ENCODE measurements at regions not wholly inside any gene's neighbourhood (a gene's known extent, or its start where the extent isn't known, plus 50 kb on each side); places are given as distances from the start of the nearest gene placed in this dataset.

- DNase-seq: no peak
Observed at GRCh38 chr11:70712471-70712870, 314.1 kb downstream of the CTTN start.

- DNase-seq: no peak
Observed at GRCh38 chr11:70713086-70713835, 314.9 kb downstream of the CTTN start.

DNA sequence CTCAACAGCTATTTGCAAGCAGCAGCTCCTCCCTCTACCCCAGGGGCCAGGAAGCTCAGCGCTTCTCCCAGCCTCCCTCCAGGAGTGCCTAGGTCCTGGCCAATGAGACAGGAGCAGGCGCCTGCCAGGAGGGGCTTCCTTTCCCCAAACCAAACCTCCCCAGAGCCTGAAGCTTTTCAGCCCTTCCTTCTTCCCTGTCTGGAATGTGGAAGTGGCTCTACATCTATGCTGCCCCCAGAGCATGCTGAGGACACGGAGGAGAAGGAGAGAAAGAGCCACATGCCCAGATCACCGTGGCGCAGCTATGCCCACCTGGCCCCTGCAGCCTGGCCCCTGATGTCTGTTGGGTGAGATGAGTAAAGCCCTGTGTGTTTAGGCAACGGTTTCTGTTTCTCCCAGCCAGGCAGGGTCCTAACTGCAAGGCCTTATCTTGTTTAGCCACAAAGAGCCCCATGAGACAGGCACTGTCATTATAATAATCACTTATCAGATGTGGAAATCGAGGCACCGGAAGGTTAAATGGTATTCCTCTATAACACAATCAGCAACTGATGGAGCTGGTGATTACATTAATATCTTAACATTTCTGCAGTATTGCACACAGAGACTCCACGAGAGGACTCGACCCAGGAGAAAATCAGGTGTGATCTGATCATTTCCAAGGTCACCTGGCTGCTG, 315.8 kb downstream of the CTTN start:
- DNase-seq: no peak

DNA sequence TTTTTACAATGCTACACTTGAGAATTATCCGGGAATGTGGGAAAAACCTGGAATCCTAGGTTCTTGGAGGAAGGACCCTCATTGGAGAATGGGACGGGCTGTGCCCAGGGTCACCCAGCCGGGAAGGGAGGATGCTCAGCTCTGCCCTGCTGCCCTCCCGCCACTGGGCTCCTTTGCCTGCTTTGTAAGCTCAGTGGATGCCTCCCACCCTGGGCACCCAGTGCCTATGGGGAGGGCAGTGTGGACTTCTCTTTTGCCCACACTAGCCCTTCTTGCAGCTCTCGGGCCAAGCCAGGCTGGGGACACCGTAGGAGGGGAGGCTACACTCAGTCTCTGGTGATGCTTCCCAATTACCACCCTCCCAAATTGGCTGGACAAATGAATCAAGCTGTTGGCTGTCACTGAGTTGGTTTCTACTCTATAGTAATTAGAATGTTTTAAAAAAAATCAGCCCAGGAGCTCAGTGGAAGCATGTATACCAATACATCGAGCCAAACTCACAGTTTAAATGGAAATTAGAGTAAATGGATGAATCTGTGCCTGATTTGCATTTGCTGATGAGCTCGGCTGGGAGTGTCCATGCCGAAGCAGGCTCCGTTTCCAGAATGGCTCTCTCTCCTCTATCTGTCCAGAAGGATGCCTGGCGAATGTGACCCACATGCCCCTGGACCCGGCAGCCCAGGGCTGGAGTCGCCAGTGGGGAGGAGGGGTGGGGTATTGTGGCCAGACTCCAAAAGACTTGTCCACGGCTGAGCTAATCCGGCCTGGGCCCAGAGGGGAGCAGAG, 317.0 kb downstream of the CTTN start:
- no peak for DNase-seq

DNA sequence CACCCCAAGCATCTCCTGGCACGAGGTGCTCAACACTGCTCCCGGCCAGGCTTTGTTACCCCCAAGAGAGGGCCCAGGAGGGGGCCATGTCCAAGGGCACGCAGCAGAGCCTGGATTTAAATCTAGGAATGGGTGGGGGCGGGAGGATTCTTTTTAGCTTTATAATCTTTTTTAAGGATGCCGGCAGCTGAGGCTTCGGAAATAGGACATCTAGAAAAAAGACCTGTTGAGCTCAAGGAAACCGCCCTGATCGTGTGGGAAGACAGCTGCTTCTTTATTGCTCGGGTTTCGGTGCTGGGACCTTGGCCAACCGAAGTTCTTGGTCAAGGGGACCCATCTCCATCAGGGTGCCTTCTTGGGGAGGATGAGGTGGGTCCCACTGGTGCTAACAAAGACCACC, 317.9 kb downstream of the CTTN start:
- DNase-seq: no peak

GRCh38 chr11:70716986-70717775, 318.9 kb downstream of the CTTN start:
- DNase-seq: no peak

- DNase-seq: no peak
Observed at GRCh38 chr11:70717936-70718595, 319.7 kb downstream of the CTTN start.

DNA sequence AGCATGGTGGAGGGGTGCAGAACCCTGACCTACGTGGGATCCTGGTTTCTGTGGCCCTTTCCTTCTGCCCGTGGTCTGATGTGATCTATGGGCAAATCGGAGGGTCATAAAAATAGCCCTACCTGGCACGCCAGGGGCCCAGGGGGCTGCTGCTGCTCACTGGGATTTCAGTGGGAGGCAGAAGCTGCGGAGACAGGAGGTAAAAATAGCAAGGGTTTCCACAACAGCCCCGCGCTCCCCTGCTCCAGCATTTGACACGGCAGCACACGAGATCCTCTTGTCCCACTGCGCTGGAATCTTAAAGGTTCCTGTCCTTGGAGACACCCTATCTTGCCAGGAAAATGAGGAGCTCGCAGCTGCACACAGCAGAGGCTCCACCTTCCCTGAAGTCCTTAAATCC, 321.2 kb downstream of the CTTN start:
- DNase-seq: no peak

DNA sequence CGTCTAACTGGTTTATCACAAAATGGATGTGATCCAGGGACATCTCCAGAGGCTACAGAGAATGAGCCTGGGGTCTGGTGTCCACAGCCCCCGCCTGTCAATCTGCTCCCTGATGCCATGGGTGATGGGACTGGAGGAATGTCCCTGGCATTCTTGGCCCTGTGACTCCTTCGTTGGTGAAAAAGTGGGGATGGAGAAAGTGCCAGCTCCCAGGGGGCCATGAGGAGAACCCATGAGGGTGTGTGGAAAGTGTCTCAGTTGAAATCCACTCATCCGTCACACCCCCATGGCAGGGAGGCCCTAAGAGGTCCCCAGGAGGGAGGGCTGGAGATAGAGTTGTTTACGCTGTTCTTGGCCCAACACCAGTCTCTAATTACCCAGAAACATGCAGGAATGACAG, 322.0 kb downstream of the CTTN start:
- DNase-seq: no peak

- DNase-seq: no peak
Observed at GRCh38 chr11:70721006-70721405, 322.7 kb downstream of the CTTN start.

DNA sequence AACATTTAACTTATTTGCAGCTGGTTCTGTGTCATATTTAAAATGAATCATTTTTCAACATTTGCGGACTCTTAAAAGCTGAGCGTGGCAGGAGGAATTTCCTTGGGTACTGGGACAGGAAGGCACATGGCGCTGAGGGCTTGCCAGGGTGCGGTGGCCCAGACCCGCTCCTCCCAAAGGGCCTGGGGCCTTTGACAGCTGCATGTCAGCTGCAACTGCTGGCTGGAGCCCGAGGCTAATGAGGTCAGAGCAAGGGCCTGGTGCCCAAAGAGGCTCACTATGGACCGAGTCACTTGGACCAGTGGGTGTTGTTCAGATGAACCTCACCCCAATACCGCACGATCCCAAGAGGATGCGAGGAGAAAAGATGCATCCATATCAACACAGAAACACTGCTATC, 326.9 kb downstream of the CTTN start:
- DNase-seq: no peak

- DNase-seq: no peak
Observed at GRCh38 chr11:70725739-70726138, 327.4 kb downstream of the CTTN start.

- no peak for DNase-seq
Observed at GRCh38 chr11:70727021-70727420, 328.7 kb downstream of the CTTN start.

- no peak for DNase-seq
Observed at GRCh38 chr11:70727899-70728620, 329.7 kb downstream of the CTTN start.

DNA sequence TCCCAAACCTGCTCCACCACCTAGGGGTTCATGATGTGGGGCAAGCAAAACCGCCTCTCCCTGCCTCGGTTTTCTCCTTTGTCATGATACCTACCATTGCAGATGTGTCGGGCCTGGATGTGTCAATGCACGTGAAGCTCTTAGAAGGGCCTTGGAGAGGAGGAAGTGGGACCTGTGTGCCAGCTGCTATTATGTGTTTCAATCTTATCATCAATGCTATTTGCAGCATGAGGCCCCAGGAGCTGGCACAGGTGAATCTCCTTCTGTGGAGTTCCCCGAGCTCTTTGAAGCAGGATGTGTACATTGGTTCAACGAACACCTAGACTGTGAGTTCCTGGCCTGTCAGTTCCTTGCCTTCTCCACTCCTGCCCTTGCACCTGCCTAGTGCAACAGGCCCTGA, 331.6 kb downstream of the CTTN start:
- no peak for DNase-seq

DNA sequence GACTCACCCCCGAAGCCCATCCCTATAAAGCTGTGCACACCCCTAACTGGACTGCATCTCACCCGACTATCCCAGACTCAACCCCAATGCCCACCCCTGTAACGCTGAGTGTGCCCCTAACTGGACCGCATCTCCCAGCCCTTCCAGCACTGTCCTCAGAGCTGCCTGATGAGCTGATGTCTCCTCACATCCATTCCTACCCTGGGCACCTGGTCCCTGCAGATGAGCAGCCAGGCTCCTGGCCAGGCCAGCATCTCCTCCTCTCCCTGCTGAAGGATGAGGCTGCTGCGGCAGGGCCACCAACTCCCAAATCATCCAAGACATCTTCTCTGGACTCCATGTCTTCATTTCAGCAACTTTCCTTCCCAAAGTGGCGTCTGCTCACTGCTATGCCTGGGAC, 332.1 kb downstream of the CTTN start:
- DNase-seq: no peak

DNA sequence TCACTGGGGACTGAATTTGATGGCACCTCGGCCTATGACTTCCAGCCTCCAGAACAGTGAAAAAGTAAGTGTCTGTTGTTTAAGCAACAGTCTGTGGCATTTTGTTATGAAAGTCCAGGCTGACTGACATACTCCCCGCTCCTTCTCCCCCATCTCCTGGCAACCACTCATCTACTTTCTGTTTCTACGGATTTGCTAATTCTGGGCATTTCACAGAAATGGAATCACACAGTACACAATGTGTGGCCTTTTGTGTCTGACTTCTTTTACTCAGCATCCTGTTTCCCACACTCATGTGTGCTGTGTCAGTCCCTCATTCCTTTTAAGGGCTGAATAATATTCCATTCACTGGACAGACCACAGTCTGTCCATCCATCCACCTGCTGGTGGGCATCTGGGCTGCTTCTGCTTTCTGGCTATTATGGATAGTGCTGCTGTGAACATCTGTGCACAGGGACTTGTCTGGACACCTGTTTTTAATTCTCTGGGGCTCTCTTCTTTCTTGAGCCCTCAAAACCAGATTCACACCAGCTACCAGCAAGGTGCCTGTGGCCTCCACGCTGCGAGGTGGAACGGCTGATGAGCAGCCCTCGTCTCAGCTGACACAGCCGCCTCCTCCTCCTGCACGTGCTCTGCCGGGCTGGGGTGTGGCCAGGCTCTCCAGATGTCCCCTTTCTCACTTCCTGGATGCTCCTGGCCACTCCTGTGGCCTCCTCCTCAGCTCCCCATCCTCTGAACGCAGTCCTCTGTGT, 333.1 kb downstream of the CTTN start:
- no peak for DNase-seq

DNA sequence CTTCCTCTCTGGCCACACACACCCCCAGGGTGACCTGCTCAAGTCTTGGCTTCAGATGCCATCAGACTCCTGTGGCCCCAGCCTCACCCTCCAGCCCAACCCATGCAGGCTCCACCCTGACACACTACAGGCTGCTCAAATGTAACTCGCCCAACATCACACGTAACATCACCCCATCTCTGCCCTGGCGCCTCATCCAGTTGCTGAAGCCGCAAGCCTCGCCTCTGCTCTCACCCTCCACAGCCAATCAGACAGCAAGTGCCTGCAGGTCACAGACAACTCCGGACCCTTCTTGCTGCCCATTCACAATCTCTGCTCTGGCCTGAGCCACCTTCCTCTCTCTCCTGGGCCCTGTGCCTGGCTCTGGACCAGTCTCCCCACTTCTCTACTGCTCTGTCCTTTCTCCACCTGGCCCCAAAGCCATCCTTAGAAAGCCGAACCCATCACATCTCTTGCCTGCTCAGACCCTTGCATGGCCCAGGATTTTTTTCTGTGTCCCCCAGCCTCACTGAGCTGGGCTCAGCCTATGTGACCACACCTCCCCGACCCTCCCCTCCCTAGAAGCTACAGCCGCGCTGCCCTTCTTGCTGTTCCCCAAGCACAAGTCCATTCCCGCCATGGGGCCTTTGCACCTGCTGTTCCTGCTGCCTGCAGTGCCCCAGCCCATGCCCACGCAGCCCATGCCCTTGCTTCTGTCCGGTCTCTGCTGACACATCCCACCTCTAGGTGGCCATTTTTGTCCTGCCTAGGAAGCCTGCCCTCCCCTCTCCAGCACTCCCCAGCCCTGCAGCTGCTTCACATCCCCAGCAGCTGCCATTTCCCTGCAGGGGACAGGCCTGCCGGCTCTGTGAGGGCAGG, 333.9 kb downstream of the CTTN start:
- DNase-seq: no peak

- DNase-seq: no peak
Observed at GRCh38 chr11:70732881-70733196, 334.5 kb downstream of the CTTN start.

All from activated CD4-positive, alpha-beta T cell treated with anti-CD3 and anti-CD28 coated beads, Interleukin-2, amount 50 U/mL, for 1 hour (primary cell).